Sigmoid colon (tissue), 4 donors: ENCODE measurements at regions not wholly inside any gene's neighbourhood (a gene's known extent, or its start where the extent isn't known, plus 50 kb on each side); places are given as distances from the start of the nearest gene placed in this dataset.

Source experiments
- CTCF ChIP-seq, 4 experiments: fragments of 450-650 bp in 3 of 4; fragments of 200-600 bp in 1 of 4; IDR thresholded peaks; one replicate each; pipeline ENCODE4 v1.5.1; 2016 to 2019; ENCODE audit warnings: antibody characterized with exemption in 4 of 4, mild to moderate bottlenecking in 3 of 4, moderate library complexity in 2 of 4
- POLR2A ChIP-seq, 2 donors: fragments of 450-650 bp; IDR thresholded peaks; one replicate each; pipeline ENCODE4 v1.6.1; 2016; ENCODE audit warnings: antibody characterized with exemption in 2 of 2, mild to moderate bottlenecking in 2 of 2, moderate library complexity in 2 of 2
- POLR2AphosphoS5 ChIP-seq, 4 donors: sonication (generic); formaldehyde crosslinking; IDR thresholded peaks; one replicate each; pipeline ENCODE4 v1.6.1; 2017; ENCODE audit warnings: antibody characterized with exemption in 4 of 4

GRCh38 chrX:15952212-15952611 lies 97.6 kb upstream of the AP1S2 start:
- TF ChIP-seq POLR2A (IDR thresholded peaks at IDR 0.05), result no peak
- no peak for TF ChIP-seq CTCF (IDR thresholded peaks at IDR 0.05)
- TF ChIP-seq POLR2AphosphoS5 (IDR thresholded peaks at IDR 0.05), result no peak
